ENCODE measurements at regions not wholly inside any gene's neighbourhood (a gene's known extent, or its start where the extent isn't known, plus 50 kb on each side); places are given as distances from the start of the nearest gene placed in this dataset.

DNA sequence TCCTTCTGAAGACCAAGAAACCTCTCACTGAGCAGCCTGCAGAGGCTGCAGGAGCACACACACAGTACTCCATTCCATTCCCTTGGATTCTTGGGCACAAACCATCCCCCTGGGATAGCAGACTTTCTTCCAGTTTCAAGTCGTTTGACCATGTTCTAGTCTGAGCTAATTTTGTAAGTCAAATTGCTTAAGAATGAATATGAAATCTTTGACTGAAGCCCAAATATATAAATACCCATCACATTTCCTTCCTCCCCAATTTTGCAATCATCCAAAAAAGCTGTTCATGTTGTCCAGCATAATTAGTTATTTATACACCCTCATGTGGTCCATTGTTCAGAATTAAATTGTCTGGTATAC is 231.2 kb upstream of the TPRG1 start:
- DNase-seq, result no peak

DNA sequence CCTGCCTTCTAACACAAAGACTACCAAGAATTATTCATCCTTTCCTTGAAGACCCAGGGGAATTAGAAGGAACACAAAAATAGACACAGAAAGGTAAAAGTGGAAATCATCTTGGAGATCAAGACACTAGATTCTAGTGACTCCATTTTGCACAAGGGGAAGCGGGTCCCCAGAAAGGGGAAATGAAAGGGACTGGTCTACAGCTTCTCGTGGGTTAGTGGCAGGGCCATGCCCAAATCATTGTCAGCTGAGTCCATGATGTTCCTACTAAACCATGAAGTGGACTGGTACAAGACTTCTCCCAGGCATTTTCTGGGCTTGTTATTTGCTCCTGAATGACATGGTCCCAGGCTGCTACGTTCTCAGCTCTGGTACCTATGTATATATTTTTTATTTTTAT is 230.7 kb upstream of the TPRG1 start:
- DNase-seq, result no peak

DNA sequence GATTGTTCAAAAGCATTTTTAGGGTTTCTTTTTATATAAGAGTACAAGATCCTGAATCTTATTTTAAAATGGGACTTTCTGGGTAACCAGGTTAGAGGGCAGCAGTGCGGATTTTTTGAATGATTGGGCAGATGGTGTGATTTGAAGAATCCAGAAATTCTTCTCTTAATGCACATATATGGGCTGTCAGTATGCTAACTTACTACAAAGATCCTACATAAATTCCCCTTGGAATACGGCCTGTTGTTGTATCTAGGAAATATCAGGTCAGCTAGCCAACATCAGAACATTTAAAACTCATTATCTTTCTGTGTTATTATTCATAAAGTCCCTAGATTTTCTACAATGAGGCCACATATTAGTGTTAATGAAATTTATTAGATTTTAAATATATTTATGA is 229.6 kb upstream of the TPRG1 start:
- no peak for DNase-seq

DNA sequence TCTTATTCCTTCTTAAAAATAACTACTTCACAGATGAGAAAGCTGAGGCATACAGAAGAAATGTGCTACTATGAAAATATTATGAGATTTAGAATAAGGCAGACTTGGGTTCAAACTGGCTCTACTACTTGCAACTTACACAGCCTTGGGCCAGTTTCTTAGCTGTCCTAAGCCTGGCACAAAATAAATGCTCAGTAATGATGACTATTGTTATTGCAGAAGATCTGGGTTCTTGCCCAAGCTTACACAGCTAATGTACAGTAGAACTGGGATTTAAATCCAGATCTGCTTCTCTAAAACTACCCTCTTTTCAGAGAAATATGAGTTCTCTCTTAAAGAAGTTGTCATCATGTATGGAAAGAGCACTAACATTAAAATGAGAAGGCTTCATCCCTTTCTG is 228.2 kb upstream of the TPRG1 start:
- DNase-seq, result no peak

DNA sequence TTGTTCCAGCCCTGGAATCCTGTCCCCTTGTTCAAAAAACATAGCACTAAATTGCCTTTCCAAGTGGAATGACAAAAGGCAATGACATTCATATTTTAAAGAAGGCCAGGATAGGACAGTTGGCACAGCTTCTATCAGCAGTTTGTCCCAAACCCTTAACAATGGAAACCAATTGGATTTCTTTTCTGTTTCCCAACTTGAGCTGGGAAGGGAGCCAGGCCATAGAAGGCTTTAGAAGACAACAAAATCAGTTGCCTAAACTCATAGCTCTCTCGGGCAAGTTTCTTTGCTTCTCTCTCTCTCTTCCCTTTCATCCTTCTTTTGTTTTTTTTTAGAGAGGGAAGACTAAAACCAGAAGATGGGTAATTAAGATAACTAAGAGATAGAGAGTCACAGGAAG is 227.7 kb upstream of the TPRG1 start:
- no peak for DNase-seq

DNA sequence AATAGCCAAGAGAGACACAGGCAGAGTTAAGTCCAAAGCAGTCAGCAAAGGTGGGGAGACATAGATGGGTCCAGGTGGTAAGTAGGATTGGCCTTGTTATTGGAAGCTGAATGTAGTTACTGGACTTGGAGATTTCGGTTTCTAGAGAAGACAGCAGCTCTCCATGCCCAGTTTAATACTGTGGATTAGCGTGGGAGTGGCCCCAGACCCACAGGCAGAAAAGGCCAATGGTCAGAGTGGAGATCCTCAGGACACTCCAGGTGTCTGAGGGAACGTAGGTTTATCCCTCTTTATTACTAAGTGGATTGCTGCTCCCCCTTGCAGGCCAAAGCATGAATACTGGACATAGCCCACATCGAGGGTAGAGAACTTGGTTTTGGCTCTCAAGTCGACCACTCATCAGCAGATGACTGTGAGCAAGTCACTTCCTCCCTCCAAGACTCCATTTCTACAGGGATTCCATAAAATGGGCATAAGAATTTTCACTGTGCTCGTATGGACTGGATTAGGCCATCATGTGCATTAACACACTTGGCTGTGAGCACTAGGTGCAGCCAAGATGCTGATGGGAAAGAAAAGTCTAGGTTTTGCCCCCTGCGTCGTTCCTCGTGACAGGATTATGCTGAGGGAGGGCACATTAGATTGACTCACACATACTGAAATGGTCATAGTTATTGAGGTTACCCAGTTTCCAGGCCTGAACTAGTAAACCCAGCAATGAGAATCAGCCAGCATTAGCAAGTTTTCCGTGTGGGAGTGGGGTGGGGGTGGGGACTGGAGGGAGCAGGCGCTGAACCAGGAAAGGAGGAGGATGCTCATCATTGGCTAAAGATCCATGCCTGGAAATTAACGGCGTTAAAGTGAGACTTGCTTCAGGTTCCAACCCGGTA is 225.2 kb upstream of the TPRG1 start:
- DNase-seq, result no peak

DNA sequence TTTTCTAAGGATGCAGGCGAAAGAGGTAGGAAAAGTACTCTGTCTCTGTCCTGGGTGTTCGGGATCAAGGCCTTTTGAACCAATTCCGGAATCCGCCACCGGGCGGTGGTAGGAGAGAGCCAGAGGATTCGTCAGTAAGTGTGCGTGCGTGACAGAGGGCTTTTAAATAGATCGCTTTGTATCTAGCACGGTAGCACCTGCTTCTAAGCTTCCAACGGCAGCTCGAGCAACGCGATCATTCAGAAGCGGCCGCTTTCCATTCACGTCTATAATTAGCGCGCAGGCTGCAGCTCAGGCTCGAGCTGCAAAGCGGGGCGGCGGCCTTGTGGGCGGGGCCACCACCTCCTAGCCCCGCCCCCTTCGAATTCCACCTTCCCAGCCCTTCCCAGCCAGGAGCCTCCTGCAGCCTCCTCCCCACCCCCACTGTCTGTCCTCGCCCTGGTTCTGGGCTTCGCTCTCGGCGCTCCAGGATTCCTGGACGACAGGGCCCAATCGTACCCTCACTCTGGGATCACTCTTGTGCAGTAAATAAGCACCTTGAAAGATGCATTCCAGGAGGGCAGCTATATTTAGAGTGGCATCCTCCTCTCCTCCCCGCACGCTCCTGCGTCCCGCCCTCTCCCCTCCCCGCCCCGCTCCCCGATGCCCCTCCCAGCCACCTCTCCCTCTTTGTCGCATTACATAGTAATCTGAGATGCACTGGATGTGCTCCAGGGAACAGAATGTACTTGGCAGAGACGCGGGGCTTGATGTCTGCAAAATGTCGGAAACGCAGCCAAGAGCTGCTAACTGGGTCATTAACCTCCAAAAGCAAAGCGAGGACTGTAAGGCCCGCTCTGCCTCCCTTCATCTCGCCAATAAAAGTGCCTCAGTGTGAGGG is 224.1 kb upstream of the TPRG1 start:
- DNase-seq, result no peak

DNA sequence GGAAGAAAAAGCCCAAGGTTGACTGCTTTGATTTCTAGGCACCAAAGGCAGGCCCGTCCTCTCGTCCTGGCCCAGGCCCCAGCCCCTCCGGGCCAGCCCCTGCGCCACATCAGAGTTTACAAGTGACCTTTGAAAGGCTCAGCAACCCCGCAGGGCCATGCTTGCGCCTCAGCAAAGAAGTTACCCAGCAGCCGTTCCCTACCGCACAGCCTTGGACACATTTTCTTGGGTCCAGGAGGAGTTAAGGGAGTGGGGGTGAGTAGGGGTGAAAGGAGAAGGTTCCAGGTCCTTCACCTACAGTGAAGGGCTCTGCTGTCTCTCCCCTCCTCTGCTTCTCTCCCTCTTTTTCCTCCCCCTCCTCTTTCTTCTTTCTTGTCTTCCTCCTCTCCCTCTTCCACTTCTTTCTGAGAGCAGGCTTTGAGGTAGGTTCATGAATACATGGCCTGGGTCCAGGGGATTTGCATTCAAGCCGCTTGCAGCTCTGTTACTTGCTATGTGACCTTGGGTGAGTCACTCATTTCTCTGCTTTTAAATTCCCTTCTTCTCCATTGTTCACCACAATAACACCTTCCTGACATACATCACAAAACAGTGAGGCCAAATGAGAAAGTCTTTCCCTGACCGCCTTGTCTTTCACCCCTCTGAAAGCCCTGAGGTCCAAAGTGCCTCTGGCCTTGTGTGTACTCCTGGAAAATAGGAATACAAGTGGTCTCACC is 223.3 kb upstream of the TPRG1 start:
- no peak for DNase-seq

DNA sequence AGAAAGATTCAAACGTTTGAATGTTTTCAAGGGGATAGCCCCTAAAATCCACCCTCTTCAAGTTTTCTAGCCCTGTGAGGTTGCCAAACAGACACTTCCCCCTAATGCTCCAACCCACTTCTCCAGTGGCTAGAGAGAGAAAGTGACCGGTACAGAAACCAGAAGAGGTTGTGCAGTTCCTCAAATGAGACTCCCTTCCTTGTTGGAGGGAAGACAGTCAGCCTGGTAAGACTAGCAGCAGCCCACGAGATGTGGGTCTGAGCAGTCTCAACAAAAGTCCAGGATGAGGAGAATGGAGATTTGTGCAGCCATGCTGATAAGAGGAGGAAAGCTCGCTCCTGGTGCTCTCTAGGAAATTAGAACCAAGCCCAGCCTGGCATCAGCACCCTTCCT is 222.8 kb upstream of the TPRG1 start:
- no peak for DNase-seq

DNA sequence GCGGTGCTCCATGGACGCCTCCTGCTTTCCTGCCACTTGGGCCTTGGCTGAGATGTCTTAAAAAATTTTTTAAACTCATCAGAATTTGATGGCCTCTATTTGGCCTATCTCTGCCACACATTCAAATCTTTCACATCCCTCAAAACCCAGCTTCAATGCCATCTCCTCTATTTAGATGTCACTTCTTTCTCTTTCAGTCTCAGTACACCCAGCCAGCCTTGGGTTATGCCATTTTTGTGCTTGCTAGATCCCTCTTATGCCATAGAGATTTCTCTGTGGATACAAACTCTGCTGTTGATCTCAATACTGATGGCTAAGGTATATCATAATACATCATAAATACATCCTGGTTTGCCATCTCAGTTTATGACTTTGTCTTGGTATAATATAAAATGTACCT is 222.3 kb upstream of the TPRG1 start:
- no peak for DNase-seq

DNA sequence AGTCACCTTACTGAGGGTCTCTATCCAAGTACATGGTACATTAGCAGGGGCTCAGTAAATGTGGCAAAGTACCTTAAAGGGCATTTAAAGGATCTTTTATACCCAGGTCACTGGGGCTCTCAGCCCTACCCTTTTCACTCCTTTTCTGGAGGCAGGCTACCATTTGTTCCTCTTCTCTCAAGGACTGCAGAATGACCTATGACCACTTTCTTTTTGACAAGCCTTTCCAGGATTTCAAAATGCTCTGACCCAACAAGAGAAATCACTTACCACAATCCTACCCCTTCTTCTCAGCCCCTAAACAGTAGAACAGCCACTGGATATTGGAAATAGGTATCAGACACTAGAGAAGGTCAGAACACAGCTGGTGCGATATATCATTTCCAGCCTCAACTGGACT is 221.8 kb upstream of the TPRG1 start:
- no peak for DNase-seq

DNA sequence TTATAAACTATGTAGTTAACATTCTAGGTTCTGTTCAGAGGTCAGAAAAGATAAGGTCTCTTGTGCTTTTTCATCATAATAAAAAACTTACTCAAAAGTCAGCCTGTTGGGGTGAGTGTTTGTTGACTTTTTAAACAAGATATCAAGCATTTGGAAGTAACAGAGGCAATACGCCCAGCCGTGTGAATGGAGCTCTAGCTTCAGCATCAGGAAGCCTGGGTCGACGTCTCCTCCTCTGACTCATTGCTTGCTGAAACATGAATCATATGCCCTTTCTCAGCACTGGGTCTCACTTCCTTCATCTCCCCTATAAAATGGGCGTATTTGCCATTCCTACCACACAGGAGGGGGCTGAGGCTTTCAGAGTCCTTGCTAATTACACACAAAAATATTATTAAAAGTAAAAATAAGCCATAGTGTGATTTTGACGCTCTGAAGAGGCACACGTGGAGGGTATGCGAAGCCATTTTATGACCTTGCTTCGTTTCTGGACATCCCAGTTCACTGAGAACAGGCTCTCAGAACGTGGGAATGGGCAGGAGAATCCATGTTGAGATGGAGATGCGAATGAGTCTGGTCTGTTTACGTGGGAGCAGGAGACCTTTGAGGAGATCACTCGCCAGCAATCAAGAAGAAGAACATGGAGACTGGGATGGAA is 220.8 kb upstream of the TPRG1 start:
- DNase-seq, result peak; percentile 38

DNA sequence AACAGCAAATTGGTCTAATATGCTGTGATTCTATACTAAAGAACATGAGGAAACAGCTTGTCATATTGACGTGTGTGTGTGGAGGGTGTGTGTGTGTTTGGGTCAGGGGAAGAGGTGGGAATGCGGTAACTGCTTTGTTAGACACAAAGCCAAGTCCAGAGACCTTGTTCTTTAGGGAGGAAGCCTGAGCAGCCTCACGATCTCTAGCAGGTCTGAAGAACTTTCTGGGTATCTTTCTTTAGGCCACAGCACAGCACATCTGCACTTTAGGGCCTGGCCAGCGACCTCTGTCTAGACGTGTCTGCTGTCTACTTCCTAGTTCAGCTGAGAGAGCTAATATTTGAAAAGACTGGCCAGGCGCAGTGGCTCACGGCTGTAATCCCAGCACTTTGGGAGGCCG is 220.0 kb upstream of the TPRG1 start:
- no peak for DNase-seq

DNA sequence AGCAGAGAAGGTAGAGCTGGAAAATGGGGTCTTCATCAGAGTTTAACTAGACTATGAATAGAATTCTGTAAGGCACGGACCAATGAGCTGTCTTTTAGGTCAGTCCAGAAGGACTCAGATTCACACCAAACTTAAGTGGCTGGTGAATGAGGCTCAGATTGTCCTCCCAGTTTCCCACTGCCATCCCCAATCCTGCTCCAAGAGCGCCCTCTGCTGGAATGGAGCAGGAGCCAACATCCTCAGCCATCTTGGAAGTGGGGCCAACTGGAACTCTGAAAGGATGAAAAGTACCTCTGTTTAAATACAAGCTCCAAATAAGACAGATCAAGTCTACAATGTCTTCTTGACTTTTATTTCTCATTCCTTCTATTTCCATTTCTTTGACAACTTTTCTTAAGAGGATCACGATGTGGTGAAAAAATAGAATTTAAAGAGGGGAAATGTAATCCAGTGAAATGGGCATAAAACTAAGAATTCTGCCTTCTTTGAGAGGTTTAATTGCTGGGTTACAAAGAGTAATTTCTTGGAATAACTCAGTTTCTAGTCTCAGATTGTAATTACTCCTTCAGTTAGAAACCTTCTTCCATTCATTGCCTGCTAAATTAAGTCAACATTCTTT is 217.1 kb upstream of the TPRG1 start:
- DNase-seq, result peak; percentile 74

DNA sequence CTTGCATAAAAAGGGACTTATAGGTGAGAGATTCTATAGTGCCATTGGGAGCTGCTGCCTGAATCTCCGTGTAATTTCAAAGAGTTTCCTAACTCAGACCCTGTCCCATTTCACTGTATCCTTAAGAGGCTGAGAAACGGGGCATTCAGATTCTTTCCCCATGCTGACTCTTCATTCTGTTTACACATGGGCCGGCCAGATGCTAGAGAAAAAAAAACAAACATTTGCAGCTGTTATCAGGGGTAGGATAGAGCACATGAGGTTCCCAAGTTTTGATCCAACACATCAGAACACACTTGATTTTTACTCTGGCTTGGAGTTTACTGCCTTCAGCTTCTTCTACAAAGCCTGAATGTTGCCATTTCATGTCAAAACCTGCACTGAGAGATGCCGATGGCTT is 215.9 kb upstream of the TPRG1 start:
- no peak for DNase-seq

DNA sequence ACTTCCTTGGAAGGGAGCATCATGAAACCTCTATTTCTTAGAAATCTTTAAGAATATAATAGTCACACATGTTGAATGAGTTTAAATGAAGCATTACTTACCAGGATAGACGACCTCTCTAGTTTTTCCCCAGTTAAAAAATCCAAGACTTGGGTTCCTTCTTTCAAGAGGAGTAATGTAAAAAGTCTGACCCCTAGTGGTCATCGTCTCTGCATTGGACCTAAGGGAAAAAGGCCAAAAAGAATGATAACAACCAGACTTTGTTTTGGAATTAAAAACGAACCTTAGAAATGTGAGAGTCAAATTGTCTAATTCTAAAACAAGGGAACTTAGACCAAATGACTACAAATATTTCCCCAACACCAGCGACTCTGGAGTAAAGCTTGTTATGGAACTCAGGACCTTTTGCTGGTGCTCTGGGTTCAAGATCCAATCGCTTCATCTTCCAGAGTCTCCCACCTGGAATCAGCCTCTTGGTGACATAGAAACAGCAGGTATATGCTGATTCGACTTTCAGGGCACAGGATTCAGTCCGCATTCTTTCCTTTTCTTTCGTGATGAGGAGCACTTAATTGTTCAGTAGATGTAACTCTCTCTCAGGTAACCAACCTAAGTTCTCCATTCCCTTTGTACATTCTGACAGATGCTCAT is 214.8 kb upstream of the TPRG1 start:
- DNase-seq, result no peak

DNA sequence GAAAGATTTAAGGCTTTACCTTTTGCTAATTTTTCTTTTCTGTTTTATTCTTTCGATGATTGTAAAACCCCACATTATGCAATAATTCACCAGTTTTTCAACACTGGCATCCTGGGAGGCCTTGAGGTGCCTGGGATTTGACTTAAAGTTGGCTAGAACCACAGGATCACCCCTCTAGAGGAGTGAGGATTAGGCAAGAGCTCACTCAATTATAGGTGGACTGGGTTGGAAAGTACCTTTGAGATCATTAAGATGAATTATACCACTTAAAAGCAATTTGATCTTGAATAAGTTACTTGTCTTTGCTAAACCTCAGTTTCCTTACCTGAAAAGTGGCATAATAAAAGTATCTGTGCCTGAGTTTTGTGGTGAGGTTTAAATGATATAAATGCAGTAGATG is 212.8 kb upstream of the TPRG1 start:
- DNase-seq, result no peak

DNA sequence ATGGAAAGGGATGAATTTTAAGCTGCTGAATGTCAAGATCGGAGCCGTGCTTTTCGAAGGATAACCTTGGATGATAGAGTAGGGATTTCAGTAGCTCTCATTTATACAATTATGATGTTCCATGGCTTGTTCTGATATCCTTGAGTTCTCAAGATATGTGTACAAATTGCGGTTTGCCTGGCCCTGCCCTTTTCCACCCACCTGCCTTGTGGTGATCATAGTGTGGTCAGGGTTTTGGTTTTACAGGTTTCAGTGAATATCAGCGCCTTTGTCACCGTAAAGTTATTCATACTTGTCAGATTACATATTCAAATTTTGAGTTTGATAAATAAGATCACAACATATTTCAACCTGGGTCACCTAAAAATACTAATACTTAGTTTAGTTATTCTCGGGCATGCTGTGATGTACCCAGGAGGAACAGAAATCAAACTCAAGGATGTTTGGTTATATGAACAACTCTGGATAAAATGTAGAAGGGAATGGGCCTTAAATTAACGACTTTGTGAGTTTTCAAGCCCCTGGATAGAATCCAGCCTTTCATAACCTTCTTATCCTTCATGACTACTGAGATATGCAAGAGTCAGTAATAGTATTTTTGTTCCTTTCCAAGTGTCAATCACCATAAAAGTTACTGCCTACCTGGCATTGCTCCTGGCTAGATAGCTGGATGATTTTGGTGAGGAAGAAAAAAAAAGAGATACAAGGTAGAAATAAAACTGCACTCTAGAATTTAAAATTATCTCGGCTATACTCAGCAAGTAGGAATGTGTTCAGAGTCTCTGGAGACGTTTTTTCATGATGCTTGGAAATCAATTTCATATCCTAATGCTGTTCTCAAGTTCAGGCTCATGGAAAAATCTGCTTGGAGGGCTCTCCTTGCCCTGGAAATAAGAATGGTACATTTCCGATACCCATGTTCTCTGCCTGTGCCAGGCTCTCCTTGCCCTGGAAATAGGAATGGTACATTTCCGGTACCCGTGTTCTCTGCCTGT is 209.2 kb upstream of the TPRG1 start:
- DNase-seq, result no peak

DNA sequence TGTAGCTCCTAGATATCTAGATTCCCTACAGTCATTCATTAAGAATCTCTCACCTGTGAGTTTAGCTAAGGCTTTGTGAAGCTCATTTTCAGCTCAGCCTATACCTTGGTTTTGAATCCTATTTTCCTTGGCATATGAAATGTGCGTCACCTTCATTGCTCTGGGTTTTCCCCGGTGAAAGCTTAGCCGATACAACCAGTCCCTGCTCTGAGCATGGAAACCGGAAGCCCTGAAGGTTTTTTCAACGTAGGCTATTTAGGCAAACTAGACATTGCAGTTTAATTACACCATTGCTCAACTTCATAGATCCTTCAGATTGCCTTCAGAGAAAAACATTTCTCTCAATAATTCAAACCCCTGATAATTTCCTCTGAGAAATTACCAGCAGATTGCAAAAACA is 206.8 kb upstream of the TPRG1 start:
- DNase-seq, result no peak

DNA sequence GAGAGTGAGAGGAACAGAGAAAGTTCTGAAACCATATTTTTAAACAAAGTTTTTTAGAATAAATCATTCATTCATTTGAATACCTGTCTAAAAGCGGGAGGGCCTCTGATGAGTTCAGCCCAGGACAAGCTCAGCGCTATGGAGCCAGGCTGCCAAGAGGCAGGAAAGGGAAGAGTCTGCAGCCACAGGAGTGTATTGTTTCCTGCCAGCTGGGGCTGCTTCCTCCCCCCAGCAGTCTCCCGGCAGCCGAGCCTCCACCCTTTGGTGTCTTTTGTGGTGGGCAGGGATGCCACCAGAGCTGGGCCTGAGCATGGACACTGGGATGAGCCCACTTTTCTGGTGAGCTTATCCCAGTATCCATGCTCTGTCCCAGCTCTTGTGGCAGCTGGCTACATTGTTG is 199.5 kb upstream of the TPRG1 start:
- DNase-seq, result no peak
